Tibial nerve (tissue), 3 donors: ENCODE measurements at regions not wholly inside any gene's neighbourhood (a gene's known extent, or its start where the extent isn't known, plus 50 kb on each side); places are given as distances from the start of the nearest gene placed in this dataset.

Experiments used
- CTCF ChIP-seq, 5 experiments: fragments of 200-600 bp in 3 of 5; fragments of 450-650 bp in 2 of 5; sonication (generic) in 3 of 5; IDR thresholded peaks; one replicate each; pipeline ENCODE4 v1.5.1; 2016 to 2019; ENCODE audit warnings: antibody characterized with exemption in 5 of 5, mild to moderate bottlenecking in 3 of 5, moderate library complexity in 2 of 5
- POLR2A ChIP-seq, 2 donors: fragments of 450-650 bp; IDR thresholded peaks; one replicate each; pipeline ENCODE4 v1.6.1; 2017; ENCODE audit warnings: antibody characterized with exemption in 2 of 2, mild to moderate bottlenecking in 2 of 2, moderate library complexity in 2 of 2

- TF ChIP-seq POLR2A (IDR thresholded peaks at IDR 0.05) = no peak
- TF ChIP-seq CTCF (IDR thresholded peaks at IDR 0.05) = no peak
Observed at GRCh38 chr4:16360694-16361262, 134.5 kb upstream of the TAPT1 start.
